GM03348 (cell line): ENCODE measurements at regions not wholly inside any gene's neighbourhood (a gene's known extent, or its start where the extent isn't known, plus 50 kb on each side); places are given as distances from the start of the nearest gene placed in this dataset.
"Not testable (repeated sequence)": the region's sequence is repeated elsewhere in the genome, so short reads cannot be mapped to it uniquely, and the experiment has no call there.

ENCODE experiments used
- DNase-seq: peaks from one replicate; pipeline ENCODE4 v3.0.0; 2012; ENCODE audit warnings: low spot score

GRCh38 chr13:109939180-109939579 is 152.8 kb upstream of the IRS2 start:
- DNase-seq: no peak

GRCh38 chr13:109938255-109938936 is 152.0 kb upstream of the IRS2 start:
- DNase-seq: peak; percentile 24

GRCh38 chr13:109934520-109934919 is 148.1 kb upstream of the IRS2 start:
- not testable (repeated sequence) for DNase-seq

DNA sequence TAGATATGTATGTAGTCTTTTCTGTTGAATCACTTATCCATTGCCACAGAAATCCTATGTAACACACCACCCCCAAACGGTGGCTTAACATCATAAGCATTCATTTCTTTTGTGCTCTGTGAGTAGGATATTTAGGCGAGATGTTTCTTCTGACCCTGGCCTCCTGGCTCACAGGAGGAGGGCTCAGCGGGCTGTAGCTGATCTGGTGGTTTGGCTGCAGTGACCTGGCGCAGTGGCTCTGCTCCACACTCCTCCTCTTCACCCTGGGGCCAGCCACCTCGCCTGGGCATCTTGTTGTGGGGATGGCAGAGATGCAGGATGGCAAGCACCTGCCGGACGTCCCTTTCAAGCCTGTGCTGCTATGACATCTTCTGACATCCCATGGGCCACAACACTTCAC is 147.1 kb upstream of the IRS2 start:
- DNase-seq: no peak

GRCh38 chr13:109924376-109924775 is 138.0 kb upstream of the IRS2 start:
- no peak for DNase-seq

DNA sequence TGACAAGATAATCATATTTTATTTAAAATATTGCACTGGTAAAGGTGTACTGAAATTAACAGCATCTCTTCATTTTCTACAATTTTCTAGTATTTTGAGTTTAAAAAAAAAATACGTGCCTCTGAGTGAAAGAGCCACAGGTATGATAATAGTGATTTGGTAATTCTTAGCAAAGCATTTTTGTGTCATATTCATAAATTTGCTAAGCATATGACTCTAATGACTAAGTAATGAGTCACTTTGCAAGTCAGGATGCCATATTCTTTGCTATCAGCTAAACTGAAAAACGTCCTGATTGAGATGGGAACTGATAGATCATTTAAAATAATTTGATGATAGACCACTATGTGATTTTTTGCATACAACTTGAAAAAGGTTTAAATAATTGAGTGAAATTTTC is 136.1 kb upstream of the IRS2 start:
- no peak for DNase-seq

- no peak for DNase-seq
Measured at GRCh38 chr13:109919715-109920375, 133.5 kb upstream of the IRS2 start.

GRCh38 chr13:109918179-109918711 is 131.9 kb upstream of the IRS2 start:
- peak; percentile 18 for DNase-seq

GRCh38 chr13:109917422-109917821 is 131.0 kb upstream of the IRS2 start:
- no peak for DNase-seq

- no peak for DNase-seq
Measured at GRCh38 chr13:109913936-109914510, 127.6 kb upstream of the IRS2 start.

- no peak for DNase-seq
Measured at GRCh38 chr13:109913186-109913585, 126.8 kb upstream of the IRS2 start.

GRCh38 chr13:109910194-109910593 is 123.8 kb upstream of the IRS2 start:
- no peak for DNase-seq

DNA sequence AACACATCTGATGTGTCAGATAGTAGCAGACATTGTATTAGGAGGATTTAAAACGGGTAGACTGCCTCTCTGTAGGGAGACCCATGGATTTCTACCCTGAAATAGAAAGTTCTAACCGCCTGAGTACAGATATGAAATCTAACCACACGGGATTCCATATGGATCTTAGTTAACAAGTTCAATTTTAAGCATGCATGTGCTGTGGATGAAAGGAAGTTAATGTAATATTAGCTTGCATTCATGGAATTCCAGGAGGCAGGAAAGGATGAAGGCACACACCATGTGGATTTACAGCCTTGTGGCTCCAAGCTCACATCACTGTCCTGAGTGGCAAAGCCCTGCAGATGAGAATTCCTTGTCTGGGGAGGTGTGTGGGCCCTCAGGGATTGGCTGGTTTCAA is 120.6 kb upstream of the IRS2 start:
- no peak for DNase-seq

GRCh38 chr13:109904218-109904617 is 117.8 kb upstream of the IRS2 start:
- DNase-seq: no peak

GRCh38 chr13:109900741-109901140 is 114.4 kb upstream of the IRS2 start:
- no peak for DNase-seq

GRCh38 chr13:109900320-109900719 is 113.9 kb upstream of the IRS2 start:
- DNase-seq: no peak

DNA sequence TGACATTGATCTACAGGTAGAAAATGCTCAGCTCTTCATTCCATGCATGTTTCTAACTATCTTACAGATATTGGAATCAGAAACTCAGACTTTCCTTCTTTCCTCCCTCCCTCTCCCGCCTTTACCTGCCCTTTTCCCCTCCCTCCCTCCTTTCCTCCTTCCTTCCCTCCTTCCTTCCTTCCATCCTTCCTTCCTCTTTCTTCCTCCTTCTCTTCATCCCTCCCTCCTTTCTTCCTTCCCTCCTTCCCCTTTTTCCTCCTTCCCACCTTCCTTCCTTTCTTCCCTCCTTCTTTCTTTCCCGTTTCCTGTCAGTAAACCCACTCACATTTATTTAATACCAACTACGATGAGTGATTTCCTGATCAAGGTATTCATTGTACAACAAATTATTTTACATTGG is 113.4 kb upstream of the IRS2 start:
- no peak for DNase-seq

GRCh38 chr13:109899316-109899715 is 112.9 kb upstream of the IRS2 start:
- no peak for DNase-seq

DNA sequence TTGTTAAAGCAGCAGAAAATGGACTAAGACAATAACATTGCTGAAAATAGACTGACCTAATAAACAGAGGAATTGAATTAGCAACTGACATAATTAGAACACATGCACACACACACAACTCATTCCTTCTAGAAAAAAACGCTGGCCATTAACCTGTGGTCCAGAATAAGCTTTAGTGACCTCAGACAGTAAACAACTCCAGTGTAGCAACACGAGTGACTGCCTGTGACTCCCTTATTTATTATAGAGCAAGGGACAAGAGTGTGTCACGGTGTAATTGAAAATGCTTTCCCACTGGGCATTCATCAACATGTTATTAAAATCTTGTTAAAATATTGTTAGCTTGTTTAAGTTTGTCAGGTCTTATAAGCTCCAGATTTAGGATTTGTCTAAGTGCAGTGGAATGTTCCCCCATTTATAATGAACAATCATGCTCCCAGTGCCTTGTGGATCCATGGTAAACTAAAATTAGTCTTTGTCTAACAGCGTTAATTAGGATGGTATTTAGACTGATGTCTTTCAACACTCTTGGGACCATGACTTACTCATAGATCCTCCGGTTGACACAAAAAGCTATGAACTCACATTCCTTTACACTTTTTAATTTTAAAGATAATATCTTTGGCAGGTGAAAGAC is 111.7 kb upstream of the IRS2 start:
- no peak for DNase-seq

DNA sequence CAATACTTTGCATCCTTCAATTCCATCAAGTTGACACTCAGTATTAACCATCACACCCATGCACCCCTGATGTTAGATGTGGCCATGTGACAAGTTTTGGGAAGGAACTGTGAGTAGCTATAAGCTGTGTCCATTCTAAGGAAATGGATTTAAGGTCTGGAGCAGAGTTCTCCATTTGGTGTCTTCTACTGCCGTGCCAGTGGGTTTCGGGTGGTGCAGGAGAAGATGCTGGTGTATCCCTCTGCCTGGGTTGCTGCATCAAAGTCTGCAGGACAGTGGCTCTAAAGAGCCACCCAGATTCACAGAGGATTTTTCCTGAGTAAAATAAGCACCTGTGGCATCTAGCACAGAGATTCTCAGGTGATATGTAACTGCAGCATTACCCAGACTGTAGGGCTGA is 105.7 kb upstream of the IRS2 start:
- no peak for DNase-seq

DNA sequence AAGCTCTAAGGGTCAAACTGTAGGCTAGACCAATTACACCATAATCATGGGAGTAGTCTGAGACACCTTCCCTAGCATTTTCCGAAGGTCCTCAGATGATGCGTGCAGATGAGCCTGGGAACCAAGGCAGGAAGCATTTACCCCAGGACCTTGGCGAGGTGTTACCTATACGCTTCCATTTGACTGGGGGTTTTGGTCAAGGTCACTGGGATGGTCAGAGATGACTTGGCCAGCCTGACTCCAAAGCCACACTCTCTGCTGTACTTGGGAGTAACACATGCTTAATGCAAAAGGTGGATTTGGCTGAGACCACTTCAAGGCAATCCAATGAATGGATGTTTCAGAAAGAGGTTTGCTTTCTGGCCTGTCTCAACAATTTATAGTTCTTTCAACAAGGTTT is 98.9 kb upstream of the IRS2 start:
- DNase-seq: no peak

DNA sequence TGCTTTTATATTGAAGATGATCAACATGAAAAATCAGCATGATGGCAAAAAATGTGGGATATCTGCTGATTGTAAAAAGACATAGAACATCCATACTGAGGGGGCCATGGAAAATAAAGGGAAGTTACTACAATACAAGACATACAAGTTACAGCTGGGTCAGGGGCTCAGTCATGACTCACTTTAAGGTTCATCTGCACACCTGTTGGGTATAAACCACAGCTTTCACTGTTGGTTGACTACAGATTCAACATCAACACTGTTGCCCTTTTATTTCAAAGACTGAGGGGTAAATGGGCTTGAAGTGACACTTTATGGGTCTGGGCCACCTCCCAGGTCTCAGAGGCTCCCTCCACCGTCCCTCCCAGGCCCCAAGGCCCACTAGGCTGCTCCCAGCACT is 98.1 kb upstream of the IRS2 start:
- no peak for DNase-seq
